GF-D8 (cell line): ENCODE measurements at regions not wholly inside any gene's neighbourhood (a gene's known extent, or its start where the extent isn't known, plus 50 kb on each side); places are given as distances from the start of the nearest gene placed in this dataset.
A peak's percentile ranks its signal among the peaks of the same experiment; 100 is the strongest.
"Not testable (repeated sequence)": the region's sequence is repeated elsewhere in the genome, so short reads cannot be mapped to it uniquely, and the experiment has no call there.

ENCODE experiments used
- DNase-seq: peaks from one replicate; lab custom pipeline; 2025; lab: John Stamatoyannopoulos, UW

DNA sequence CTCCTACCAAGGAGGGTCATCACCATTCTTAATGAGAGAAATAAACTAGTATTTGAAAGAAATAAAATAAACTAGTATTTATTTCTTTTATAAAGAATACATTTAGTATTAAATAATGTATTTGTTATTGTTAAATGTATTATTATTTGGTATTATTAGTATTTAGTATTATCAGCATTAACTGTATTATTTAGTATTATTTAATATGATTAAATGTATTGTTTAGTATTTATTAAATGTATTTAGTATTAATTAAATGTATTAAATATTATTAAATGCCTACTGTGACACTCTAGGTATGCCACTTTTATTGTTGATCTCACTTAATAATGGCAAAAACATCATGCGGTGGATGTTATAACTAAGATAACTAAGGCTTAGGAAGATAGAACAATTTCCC is 353.6 kb upstream of the MAP2 start:
- no peak for DNase-seq

DNA sequence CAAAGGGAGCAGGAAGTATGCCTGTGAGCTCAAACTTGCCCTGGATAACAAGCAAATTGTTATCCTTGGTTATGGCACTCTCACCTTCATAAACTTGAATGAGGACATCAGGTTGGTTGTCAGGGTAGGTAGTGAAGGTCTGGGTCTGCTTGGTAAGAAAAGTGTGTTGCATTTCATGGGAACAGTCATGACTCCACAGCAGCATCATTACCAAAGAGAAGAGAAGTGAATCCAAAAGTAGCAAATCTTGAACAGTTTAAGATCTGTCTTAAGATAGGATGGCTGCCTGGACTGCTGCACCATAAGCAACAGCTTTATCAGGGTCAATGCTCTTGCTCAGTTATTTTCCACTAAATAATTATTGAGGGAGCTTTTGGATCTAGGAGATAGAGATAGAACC is 350.7 kb upstream of the MAP2 start:
- DNase-seq: no peak

DNA sequence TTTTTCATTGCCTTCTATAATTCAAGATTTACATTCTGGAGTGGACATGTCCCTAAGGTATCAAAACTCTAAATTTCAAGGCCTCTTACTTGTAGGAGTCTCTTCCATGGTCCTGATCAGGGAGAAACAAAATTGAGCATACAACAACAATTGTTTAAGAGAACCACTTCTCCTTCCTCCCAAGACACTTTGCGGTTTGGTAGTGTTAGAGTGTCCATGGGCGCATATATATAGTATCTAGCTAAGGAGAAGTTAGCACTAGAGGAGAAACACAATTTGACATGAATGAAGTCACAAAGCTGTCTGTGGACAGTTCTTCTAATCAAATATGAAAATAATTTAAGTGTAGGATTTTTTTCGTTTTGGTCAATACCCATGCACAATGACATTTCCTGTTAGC is 349.1 kb upstream of the MAP2 start:
- DNase-seq: no peak

DNA sequence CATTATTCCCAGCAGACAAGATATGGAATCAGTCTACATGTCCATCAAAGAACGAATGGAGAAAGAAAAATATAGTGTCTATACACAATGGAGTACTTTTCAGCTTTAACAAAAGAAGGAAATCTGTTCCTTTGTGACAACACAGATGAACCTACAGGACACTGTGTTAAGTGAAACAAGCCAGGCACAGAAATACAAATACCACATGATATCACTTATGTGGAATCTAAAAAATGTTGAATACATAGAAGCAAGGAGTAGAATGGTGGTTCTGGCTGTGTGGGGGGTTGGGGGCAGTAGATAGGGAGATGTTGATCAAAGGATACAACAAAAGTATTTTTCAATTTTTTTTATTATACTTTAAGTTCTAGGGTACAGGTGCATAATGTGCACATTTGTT is 347.7 kb upstream of the MAP2 start:
- no peak for DNase-seq

DNA sequence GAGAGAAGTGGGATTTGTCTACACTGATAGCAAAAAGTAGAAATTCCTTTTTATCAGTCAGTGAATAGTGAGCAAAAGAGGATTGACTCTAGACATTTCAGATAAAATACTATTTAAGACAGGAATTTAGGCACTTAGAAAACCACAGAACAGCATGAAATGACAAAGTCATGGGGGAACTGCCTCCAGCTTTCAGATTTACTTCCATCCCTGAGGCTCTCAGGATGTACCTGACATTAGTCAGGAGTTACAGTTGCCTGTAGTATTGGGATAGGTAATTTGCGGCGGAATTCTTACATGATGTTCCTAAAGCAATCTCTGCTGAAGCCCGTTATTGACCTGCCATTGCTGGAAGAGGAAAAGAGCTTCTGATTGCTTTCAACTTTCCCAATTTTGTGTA is 337.1 kb upstream of the MAP2 start:
- no peak for DNase-seq

DNA sequence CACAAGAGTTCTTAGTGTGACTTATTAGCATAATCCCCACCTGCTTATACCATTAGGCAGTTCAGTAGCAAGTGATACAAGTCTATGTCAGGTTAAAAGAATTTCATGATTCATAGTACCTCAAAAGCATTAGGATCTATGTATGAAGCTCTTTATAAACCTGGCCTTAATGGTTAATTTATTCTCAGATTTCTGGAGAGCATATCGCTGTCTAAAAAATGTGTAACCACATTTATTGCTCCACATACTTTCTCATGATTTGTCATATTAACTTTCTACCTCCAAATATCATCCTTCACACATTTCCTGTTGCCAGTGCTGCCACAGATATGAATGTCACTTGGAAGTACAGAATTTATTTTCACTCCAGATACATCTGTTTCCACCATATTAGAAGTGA is 332.8 kb upstream of the MAP2 start:
- DNase-seq: no peak

DNA sequence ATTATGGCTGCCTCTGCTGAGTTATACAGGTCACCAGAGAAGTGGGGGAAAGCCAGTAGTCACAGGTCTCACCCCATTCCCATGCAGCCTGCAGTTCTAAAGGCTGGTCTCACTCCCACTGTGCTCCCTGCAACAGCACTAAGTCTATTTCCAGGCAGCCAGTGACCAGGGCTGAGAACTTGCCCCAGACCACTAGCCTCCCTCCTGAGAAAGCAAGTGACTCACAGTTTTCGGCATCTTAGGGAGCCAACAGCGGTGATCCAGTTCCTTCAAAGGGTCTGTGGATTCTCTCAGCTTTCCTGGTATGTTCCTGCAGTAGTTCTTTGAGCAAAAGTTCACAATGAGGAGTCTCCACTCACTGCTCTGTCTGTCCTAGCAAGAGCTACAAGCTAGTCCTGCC is 329.6 kb upstream of the MAP2 start:
- no peak for DNase-seq

DNA sequence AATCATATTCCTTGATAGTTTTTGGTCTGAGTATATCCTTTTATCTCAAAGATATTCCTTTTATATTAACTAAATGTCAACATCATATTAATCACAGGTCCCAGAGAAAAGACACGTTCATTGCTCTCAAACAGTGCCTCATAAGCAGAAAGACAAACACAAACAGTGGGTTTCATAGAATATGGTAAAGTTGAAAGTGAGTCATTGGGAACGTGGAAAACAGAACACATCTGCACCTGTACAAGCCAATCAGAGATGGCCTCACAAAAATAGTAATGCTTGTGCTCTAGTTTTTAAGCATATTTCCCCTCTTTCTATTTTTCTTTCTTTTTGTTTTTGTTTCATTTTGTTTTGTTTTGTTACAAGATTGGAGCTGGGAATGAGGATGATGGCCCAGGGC is 328.4 kb upstream of the MAP2 start:
- DNase-seq: no peak

DNA sequence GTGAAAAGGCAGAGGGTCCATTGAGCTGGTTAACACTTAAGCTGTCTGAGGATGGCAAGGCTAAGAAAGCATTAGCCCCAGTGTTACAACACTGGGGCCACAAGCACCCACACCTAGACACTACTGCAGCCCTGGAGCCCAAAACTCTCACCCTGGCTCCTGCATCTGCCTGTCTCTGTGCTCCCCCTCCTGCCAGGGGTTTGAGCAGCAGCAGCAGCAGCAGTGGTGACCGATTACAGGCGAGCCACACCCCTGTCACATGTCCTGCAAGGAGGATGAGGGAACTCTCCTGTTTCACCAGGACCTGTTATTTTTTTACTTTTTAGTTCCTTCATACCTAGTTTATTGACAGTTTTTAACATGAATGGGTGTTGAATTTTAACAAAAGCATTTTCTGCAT is 326.7 kb upstream of the MAP2 start:
- no peak for DNase-seq

DNA sequence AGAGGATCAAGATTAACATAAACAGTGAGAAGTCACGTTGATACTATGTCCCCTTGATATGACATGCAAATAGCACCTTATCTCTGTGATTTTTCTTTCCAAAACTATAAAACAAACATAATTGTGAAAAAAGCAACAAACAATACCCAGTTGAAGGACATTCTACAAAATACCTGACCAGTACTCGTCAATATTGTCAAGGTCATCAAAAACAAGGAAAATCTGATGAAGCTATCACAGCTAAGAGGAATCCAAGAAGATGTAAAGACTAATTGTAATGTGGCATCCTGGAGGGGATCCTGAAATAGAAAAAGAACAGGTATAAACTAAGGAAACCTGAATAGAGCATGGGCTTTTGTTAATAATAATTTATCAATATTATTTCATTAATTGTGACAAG is 321.5 kb upstream of the MAP2 start:
- DNase-seq: no peak

DNA sequence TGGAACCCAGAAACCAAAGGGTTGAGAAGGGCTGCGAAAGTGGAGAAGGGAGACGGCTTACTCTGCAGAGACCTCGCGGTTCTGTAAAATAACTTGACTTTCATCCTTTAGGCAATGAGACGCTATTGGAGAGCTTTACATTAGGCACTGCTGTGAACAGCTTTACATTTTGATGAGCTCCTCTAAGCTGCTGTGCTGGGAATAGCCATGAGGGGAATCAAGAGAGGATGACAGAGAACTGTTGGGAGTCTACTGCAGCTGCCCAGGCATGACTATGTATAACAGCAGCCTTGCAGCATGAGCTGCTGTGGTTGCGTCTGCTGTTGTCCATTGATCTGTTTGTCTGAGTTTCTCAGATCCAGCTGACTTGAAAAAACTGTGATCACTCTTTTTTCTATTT is 310.8 kb upstream of the MAP2 start:
- DNase-seq: no peak

DNA sequence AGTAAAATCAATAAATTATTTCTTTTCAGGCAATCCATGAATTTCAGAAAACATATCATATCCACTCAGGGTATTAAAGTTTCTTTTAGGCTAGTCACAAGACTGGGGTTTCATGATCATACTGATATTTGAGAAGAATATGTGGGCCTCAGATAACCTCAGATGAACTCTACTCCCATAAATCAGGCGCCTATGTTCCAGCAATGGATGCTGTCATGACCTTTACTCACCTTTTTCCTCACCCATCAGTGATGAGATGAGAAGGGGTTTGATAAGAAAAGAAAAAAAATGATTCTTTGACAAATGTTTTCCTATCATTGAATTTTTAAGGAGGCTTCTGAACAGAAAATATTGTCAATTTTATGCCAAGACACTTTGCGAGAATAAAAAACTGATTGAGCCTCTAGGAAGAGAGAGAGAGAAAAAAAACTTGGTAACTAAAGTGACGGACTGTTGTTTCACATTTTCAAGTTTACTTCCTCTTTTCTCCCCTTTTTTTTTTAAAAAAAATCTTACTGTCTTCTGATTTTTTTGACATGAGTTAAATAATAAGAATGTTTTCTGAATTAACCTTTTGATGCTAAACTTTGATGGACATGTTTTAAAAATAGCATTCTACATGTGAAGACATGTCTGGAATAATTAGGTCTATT is 309.1 kb upstream of the MAP2 start:
- DNase-seq: no peak

DNA sequence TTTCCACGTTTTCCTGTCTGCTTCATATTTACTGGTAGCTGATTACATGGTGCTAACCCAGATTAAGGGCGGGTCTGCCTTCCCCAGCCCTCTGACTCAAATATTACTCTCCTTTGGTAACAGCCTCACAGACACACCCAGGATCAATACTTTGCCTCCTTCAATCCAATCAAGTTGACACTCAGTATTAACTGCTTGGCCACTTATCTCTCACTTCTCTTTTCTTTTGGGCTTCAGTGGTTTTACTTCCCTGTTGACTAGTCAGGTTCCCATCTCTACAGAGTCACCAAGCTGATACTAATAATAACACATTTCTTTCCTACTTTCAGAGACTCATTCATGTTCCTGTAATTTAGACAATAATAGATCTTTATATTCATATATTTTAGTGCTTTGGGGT is 302.2 kb upstream of the MAP2 start:
- DNase-seq: no peak

DNA sequence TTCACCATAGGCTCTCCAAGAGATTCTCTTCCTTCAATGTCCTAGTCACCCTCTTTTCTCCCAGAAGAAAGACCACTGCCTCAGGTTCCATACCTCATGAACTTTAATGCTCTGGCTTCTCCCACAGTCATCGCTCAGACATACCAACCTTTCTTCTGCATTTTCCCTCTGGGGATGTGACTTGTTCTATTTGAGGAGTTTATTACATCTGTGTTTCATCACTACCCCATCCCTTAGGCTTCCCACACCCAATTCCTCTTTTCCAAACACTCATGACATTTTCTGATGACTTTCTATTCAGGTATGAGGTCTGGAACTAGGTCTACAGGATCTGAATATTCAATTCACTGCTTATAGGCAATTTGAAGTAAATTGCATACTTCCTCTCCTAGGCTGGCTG is 298.6 kb upstream of the MAP2 start:
- no peak for DNase-seq

DNA sequence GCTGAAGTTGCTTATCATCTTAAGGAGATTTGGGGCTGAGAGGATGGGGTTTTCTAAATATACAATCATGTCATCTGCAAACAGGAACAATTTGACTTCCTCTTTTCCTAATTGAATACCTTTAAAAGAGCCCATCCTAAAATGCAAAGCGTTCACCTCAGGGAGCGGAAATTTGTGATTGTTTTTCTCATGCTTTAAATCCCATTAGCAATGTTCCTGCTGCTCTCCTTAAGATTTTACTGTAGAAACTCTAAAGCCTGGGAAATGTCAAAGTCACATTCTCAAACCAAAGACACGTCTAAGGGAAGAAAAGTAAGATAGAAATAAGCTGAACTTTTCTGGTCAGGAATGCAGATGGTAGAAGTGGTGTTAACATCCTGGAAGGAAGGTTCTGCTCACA is 285.8 kb upstream of the MAP2 start:
- DNase-seq: no peak

DNA sequence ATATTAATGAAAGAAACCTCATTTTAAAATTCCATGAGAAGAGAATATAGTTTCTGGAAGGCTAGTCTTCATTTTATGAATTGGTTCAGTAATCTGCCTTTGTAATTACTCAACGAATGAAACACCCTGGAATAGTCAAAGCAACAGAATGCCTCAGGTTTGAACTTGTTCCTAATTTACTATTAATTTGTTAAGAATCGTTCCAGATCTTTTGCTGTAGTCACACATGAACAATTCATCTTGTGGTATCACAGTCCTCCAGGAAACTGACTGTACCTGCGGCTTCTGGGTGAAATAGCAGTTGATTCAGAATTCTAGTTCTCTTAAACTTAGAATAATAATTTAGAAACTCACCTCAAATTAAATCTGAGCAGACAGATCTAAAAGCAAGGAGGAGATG is 282.7 kb upstream of the MAP2 start:
- no peak for DNase-seq

DNA sequence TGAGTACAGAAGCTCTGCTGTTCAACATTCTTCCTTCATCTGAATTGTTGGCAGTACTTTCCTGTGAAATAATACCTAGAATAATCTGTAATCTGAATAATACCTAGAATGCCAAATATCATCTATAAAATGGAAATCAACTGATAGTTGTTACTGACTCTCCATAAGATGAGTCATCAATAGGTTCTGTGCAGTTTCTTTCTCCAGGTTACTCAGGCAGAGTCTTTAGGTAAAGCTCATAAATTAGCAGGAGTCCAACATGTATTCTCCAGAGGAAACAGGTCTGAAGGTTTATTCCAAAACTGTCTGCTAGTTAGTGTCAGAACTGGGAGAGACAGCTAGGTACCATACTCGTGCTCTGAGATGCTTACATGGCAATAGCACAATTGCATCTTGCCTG is 282.0 kb upstream of the MAP2 start:
- DNase-seq: no peak

DNA sequence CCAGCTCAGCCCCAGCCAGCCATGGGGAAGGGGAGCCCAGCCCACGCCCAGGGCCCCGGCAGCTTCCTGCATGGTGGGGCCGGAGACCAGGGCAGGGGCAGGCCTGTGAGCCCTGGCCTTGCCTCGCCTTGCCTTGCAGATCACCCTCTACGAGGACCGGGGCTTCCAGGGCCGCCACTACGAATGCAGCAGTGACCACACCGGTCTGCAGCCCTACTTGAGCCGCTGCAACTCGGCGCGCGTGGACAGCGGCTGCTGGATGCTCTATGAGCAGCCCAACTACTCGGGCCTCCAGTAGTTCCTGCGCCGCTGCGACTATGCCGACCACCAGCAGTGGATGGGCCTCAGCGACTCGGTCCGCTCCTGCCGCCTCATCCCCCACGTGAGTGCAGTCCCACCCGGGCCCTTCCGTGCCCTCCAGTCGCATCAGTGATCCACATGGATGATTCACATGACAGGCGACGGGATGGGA is 278.6 kb upstream of the MAP2 start:
- DNase-seq: not testable (repeated sequence)

DNA sequence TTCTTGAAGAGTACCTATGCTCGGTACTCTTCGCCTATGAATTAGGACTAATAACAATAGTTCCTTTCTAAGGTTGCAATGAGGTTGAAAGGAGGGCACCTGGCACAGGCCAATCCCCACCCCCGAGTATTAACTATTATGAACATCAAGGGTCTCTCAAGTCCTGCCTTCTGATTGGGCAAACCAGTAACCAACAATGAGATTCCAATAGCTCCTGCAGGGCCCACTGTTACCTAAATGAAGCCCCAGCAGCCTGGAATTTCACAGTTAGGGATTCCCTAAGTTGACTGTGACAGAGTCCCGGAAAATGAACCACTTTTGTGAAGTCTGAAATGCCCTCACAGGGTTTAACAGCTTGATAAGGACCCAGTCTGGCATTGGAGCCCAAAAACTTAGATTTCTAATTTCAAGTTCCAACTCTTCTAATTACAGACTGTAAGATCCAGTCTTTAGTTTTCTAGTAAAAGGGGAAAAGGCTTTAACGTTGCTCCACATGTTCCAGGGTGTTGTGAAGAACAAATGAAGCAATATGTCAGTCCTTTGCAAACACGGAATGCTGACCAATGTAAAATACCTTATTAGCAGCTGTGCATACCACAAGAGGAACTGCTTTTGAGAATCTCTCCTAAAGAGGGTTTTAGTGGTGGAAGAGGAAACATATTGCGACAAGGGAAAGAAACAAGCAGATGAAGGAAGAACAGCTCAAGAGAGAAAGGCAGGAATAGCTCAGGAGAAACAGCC is 277.7 kb upstream of the MAP2 start:
- peak; percentile 63 for DNase-seq

DNA sequence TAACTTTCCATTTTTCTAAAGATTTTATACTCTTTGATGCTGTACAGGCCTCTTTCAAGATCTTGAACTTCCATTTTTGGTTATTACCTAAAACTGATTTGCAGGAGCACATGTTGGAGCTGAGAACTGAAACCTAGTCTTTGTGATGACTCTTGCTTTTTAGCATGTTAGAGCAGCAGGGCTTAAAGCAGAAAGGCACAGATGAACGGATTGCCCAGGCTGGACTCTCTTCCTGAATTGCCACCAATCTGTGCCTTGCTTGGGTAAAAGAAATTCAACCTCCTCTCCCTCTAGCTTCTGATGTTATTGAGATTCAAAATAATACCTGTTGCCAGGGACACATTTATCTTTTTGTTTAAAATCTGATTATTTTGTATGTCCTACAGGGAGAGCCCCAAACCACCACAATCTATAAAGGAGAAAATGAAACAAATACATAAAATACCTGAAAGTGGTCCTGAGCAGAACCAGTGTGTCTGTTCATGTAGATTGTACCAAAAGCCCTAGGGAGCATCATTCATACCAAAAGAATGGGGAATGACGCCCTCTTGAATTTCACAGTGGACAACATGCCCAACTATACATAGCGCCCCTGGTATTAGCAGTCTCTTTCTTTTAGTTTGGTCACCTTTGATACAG is 277.0 kb upstream of the MAP2 start:
- DNase-seq: no peak

DNA sequence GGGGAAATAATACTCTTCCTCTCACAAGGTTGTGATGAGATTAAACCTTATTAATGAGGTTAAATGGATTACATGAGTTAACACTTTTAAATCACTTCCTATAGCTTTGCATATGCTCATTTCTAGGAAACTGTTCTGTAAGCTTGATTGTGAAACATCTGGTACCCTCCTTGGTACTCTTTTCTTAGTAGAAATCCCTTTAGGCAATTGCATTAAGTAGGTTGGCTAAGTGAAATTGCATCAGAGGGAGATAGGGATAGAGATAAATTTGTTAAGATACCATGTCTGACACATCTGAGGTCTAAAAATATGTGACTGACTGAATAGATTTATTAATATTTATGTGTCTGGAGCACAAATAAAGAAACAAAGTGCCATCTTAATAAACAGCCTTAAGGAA is 275.9 kb upstream of the MAP2 start:
- peak; percentile 64 for DNase-seq

DNA sequence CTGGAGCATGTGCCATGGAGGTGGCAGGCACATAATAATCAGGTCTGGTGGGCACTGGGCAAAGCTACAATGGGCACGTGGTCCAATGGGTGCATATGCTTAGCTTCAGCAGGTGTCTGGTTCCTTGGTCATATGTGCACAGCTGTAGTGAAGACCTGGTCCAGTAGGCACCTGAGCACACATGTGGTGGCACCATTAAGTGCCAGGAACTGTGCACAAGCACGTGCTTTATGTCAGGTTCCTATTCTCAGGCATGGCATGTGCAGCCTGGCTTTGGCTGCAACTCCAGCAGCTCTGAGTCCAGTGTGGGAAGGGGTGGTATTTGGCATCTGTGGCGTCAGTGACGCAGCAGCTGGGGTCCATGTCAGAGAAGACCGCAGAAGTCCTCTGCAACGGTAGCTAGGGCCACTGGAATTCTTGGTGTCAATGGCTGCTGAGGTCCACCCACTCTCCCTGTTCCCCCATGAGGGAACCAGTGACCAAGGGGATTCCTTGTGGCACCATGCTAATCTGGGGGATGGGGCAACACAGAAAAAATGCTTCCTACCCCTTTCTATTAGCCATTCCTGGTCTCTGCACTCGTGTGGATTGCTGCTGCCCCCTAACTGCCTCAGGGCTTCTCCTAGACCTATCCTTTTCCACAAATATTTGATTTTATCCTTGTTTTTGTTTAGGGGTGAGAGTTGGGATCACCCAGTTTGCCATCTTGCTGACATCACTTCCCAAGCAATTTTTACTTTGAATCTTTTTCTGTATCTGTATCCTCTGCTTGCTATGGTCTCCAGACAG is 262.9 kb upstream of the MAP2 start:
- DNase-seq: no peak

DNA sequence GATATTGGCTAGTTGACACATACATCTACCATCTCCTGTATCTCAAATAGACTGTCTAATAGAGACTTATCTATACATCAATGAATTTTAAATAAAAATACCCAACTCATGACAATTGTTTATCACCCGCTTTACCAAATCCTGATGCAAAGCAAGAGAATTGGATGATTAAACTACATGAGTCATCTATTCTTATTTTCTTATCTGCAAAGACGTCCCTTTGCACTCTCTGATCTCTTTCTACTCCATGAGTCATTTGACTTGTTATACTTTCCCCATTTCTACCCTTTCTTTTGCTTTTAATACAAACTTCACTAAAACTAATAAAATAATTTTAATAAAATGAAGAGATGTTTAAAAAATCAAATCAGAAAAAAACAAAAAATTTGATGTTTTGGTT is 261.7 kb upstream of the MAP2 start:
- DNase-seq: no peak
